Left ventricle myocardium inferior (tissue), 1 donor: ENCODE measurements at regions not wholly inside any gene's neighbourhood (a gene's known extent, or its start where the extent isn't known, plus 50 kb on each side); places are given as distances from the start of the nearest gene placed in this dataset.

ENCODE experiments used
- DNase-seq: peaks from one replicate; pipeline ENCODE4 v3.0.0-alpha.2; 2020
- H3K27ac ChIP-seq: fragments of 200-600 bp; replicated peaks from 2 replicates; pipeline ENCODE4 v1.8.0; 2021
- H3K27me3 ChIP-seq: fragments of 200-600 bp; 2 replicates; pipeline ENCODE4 v1.8.0; 2021; ENCODE audit warnings: low read depth
- H3K36me3 ChIP-seq: fragments of 200-600 bp; 2 replicates; pipeline ENCODE4 v1.8.0; 2021
- H3K4me1 ChIP-seq: fragments of 200-600 bp; 2 replicates; pipeline ENCODE4 v1.8.0; 2021
- H3K4me3 ChIP-seq: fragments of 200-600 bp; 2 replicates; pipeline ENCODE4 v1.8.0; 2021; ENCODE audit warnings: mild to moderate bottlenecking, moderate library complexity
- H3K9me3 ChIP-seq: fragments of 200-600 bp; replicated peaks from 2 replicates; pipeline ENCODE4 v1.8.0; 2021
- intact Hi-C: fragments of 100-400 bp; cut with micrococcal nuclease; formaldehyde crosslinking; loops from one replicate; pipeline ENCODE4 v1.11.0; 2022
- TF ChIP-seq, protein P1 (sequence below): fragments of 200-600 bp; IDR thresholded peaks from 2 replicates; pipeline ENCODE4 v1.8.0; 2021; ENCODE audit warnings: antibody characterized with exemption, mild to moderate bottlenecking, borderline replicate concordance
- donor health status: DM: no; HTN: yes; CAD: no; lungs with severe emphysema.

DNA sequence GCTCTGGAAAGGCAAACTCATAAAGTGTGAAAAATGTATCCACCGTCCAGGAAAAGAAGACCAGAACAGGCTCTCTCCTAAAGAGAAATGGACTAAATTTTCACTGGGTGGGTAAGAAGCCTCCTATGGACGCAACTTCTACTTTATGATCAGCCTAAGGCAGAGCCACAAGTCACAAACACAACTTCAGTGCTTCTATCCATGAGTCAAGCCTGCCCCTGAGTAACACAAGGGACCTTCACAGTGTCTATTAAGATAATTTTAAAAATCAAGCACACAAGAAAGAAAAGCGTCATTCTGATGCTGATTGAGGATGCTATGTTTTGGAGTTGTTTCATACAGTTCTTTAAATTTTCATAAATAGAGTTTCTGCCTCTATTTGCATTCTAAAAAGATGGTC is 601.7 kb upstream of the ARID1B start:
- Histone ChIP-seq H3K27me3 (no peaks in the 10 kb centered on the region), H3K4me3 (peak overlapping the region; percentile 37), H3K36me3 (no peaks in the 10 kb centered on the region), H3K4me1 (no peaks in the 10 kb centered on the region), H3K27ac (peak overlapping the region; percentile 67), H3K9me3 (no peaks in the 10 kb centered on the region)
- TF ChIP-seq, protein P1, sequence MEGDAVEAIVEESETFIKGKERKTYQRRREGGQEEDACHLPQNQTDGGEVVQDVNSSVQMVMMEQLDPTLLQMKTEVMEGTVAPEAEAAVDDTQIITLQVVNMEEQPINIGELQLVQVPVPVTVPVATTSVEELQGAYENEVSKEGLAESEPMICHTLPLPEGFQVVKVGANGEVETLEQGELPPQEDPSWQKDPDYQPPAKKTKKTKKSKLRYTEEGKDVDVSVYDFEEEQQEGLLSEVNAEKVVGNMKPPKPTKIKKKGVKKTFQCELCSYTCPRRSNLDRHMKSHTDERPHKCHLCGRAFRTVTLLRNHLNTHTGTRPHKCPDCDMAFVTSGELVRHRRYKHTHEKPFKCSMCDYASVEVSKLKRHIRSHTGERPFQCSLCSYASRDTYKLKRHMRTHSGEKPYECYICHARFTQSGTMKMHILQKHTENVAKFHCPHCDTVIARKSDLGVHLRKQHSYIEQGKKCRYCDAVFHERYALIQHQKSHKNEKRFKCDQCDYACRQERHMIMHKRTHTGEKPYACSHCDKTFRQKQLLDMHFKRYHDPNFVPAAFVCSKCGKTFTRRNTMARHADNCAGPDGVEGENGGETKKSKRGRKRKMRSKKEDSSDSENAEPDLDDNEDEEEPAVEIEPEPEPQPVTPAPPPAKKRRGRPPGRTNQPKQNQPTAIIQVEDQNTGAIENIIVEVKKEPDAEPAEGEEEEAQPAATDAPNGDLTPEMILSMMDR, result no peak
- intact Hi-C loops, result no loop called here
- no peak for DNase-seq

DNA sequence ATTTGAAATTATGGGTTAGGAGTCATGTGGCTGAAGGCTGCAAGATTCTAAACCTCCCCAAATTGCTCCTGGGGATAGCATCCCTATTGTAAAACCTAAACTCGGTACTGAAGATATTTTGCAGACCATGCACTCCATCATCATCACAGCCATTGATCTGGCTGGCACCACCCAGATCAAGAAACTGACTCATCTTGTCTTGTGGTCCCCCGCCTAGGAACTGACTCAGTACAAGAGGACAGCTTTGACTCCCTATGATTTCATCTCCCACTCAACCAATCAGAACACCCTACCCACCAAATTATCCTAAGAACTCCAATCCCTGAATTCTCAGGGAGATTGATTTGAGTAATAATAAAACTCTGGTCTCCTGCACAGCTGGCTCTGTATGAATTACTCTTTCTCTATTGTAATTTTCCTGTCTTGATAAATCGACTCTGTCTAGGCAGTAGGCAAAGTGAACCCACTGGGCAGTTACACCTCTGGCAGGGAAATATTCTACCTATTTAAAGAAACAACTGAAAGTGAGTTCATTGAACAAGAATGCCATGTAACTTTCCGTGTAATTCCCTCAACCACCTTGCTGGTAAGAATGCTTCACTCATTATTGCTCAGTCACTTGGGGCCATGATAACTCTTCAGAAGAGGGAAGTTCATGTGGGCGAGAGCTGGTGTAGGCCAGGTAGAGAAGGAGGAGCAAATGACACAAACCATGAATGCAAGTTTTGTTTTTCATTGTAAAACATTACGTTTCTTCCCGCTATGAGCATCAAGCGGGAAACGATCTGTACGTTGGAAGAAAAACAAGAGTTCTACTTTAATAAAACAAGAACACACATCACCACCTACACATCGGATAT is 602.9 kb upstream of the ARID1B start:
- H3K4me1 ChIP-seq, result no peaks in the 10 kb centered on the region
- no peaks in the 10 kb centered on the region for H3K9me3 ChIP-seq
- H3K27me3 ChIP-seq, result no peaks in the 10 kb centered on the region
- no peak overlapping the region for H3K27ac ChIP-seq
- no peak for DNase-seq
- no peaks in the 10 kb centered on the region for H3K36me3 ChIP-seq
- no peak overlapping the region for H3K4me3 ChIP-seq
- intact Hi-C loops, result no loop called here
- TF ChIP-seq, protein P1, result no peak

DNA sequence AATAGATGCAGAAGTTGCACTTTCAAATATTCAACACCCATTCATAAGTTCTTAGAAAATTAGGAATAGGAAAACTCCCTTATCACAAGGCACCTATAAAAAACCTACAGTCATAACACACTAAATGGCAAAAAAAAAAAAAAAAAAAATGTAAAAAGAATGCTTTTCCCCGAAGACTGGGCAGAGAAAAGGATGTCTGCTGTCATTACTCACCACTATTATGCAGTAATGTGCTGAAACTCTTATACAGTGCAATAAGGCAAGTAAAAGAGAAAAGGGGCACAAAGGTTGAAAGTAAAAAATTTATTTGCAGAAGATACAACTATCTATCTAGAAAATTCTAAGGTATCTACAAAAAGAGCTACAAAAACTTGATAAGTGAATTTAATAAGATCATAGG is 607.8 kb upstream of the ARID1B start:
- H3K27me3 ChIP-seq, result no peaks in the 10 kb centered on the region
- no peak overlapping the region for H3K27ac ChIP-seq
- H3K4me3 ChIP-seq, result no peak overlapping the region
- DNase-seq, result no peak
- H3K4me1 ChIP-seq, result peaks cover 15% of the 10 kb centered on the region
- H3K36me3 ChIP-seq, result no peaks in the 10 kb centered on the region
- TF ChIP-seq, protein P1, result no peak
- intact Hi-C loops, result no loop called here
- no peaks in the 10 kb centered on the region for H3K9me3 ChIP-seq

DNA sequence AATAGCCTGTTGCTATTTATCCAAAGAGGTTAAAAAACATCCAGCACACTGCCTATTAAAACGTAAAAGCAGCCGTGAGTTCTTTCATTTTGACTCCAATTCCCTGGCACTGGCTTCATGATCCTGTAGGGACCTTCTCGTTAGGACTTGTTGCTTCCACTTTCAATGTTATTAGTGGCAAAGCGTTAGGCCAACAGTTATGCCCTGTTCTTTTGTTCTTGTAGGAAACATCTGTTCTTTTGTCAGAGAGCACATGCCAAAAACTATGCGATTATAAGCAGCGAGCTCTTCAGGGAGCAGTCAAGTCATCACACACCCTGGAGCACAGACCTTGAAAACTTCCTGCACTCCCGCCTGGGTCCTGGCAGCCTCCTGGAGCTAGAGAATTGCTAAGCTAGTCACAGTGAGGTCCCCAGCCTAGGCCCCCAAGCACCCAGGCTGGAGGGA is 609.5 kb upstream of the ARID1B start:
- H3K27me3 ChIP-seq, result no peaks in the 10 kb centered on the region
- TF ChIP-seq, protein P1, result no peak
- H3K4me1 ChIP-seq, result peaks cover 15% of the 10 kb centered on the region
- H3K4me3 ChIP-seq, result peak overlapping the region; percentile 52
- H3K36me3 ChIP-seq, result no peaks in the 10 kb centered on the region
- peak overlapping the region; percentile 74 for H3K27ac ChIP-seq
- no peak for DNase-seq
- intact Hi-C loops, result no loop called here
- no peaks in the 10 kb centered on the region for H3K9me3 ChIP-seq

DNA sequence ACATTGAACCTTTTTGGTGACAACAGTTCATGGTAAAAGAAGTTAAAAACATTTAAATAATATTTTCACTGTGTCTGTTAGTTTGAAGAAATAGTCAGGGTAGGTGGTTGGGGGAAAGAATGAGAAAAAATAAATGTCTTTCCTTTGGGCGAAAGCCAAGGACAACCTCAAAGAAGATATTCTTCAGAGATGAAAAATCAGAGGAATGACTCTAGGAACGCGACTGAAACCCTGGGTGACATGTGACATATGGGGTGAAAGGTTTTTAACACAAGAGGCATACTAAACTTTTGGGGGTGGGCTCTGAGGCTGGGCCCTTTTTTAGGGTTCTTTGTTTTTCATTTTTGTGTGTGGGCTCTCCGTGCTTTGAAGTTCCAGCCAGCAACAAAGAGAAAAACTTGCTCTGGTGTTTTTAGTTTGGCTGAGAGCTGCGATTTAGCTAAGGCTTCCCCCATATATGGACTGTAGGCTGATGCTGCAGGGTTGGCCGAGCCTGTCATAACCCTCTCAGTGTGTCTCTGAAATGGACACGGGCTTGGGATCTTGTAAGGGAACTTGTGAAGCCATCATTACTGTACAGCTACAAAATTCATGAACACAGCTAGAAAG is 610.1 kb upstream of the ARID1B start:
- intact Hi-C loops, result no loop called here
- DNase-seq, result no peak
- Histone ChIP-seq H3K36me3 (no peaks in the 10 kb centered on the region), H3K4me3 (peak overlapping the region; percentile 52), H3K27ac (peak overlapping the region; percentile 74), H3K4me1 (peaks cover 15% of the 10 kb centered on the region), H3K27me3 (no peaks in the 10 kb centered on the region), H3K9me3 (no peaks in the 10 kb centered on the region)
- TF ChIP-seq, protein P1, result no peak
